ENCODE measurements at regions not wholly inside any gene's neighbourhood (a gene's known extent, or its start where the extent isn't known, plus 50 kb on each side); places are given as distances from the start of the nearest gene placed in this dataset.

DNA sequence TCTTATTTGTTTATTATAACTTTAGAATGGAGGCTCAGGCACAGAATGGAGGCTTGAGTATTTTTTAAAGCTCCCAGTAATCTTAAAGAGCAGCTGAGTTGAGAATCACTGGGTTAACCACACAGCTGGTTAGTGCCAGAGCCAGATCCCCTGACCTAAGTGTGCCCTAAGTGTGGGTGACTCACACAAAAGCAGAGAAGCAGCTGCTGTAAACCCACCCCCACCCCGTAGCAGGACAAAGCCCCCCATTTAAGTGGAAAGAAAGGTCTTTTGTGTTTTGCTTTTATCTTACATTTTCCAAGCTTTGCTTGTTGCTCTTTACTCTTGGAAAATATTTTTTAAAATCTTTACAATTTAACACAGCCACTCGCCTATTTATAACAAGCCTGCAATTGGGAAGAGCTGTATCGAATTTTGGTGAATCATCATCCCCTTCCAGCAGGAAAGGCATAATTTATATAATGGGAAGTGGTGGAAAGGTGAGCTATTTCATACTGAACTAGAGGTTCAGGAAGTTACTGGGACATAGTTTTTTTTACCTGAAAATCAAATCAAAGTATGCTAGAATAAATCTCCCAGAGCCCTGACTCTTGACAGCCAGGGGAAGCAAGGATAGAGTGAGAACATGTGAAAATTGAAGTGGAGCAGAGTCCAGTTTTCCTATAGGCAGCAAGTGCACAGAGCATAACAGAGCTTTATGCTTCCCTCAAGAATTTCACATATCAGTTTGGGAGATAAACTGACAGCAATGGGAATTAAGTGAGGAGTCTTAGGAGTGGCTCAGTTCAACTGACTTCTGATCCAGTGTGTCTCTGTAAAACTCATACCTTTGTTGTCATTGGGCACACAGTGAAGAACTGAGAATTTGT is 405.7 kb downstream of the AASDHPPT start:
- H3K4me1 ChIP-seq (ENCODE audit: control insufficient read depth, extremely low read depth, insufficient read depth, low read length), result peaks cover 5% of the 10 kb centered on the region
- no peak overlapping the region for H3K4me2 ChIP-seq (ENCODE audit: insufficient read depth, low read length)
- no peak overlapping the region for H2AFZ ChIP-seq (ENCODE audit: low read depth, low read length)
- DNase-seq (ENCODE audit: low read depth, low spot score) (peak; percentile 49), FAIRE-seq (peak; percentile 48)
- no peaks in the 10 kb centered on the region for H3K27me3 ChIP-seq (ENCODE audit: control insufficient read depth in 2 of 2, insufficient read depth in 2 of 2, low read length in 2 of 2)
- no peaks in the 10 kb centered on the region for H3K79me2 ChIP-seq (ENCODE audit: control insufficient read depth, insufficient read depth, low read length)
- CTCF ChIA-PET, result interaction anchor here (1.1 to 1.3 kb wide), 2 partner anchors 12 to 59 kb away, joined by 3 read pairs; no protein-coding TSS in a partner anchor
- no TSS peak for BruUV-seq (replicated peaks)
- no peak overlapping the region for H3K9ac ChIP-seq (replicated peaks; ENCODE audit: extremely low read depth, insufficient read depth, low read length)
- no peaks in the 10 kb centered on the region for H3K36me3 ChIP-seq (ENCODE audit: control insufficient read depth in 2 of 2, extremely low read depth in 1 of 2, insufficient read depth in 2 of 2, low read length in 2 of 2)
- H3K27ac ChIP-seq (ENCODE audit: insufficient read depth, low read depth, low read length), result peak overlapping the region; percentile 3
- dilution Hi-C loops (cut with MboI; ENCODE audit: extremely low pct_ligation_motif_present, low sequenced_read_pairs) (no loop called here), intact Hi-C loops (cut with micrococcal nuclease) (no loop called here)
- POLR2A ChIA-PET, result no interaction called here
- no peaks in the 10 kb centered on the region for H4K20me1 ChIP-seq (replicated peaks; ENCODE audit: control insufficient read depth, extremely low read depth, insufficient read depth, low read length)
- no peaks in the 10 kb centered on the region for H3K9me1 ChIP-seq (replicated peaks; ENCODE audit: control insufficient read depth, extremely low read depth, insufficient read depth, low read length)
- H3K4me3 ChIP-seq (replicated peaks in 1 of 3; ENCODE audit: insufficient read depth in 1 of 3, low read depth in 1 of 3, low read length in 3 of 3), result no peak overlapping the region
- no peaks in the 10 kb centered on the region for H3K9me3 ChIP-seq (replicated peaks; ENCODE audit: control insufficient read depth, insufficient read depth, low read length)
- TF ChIP-seq JUN (IDR thresholded peaks at IDR 0.05; ENCODE audit: borderline replicate concordance, insufficient read depth, insufficient read length, low read depth) (peak; percentile 32), FOS (IDR thresholded peaks at IDR 0.05; ENCODE audit: borderline replicate concordance, insufficient read depth, low read length) (peak; percentile 56)
- TF ChIP-seq, protein P1, sequence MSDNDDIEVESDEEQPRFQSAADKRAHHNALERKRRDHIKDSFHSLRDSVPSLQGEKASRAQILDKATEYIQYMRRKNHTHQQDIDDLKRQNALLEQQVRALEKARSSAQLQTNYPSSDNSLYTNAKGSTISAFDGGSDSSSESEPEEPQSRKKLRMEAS (IDR thresholded peaks at IDR 0.05; ENCODE audit: insufficient read depth, insufficient read length), result no peak

DNA sequence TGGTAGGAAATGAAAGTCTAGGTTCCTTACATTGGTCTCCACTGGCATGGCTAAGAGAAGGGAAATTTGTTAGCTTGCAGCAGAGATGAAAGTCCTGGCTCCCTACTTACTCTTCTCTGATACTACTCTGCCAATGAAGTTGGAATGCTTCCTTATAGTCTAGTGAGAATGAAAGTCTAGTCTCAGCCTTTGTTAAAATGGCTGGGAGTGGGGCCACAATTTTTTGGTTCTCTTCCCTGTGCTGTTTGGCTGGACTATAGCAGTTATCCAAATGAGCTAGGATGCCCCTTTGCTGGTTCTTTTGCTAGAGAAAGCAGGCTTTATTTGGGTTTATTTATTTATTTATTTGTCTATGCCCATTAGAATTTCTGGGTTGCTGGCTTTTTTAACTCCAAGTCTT is 414.3 kb downstream of the AASDHPPT start:
- Histone ChIP-seq H3K9me3 (replicated peaks; ENCODE audit: control insufficient read depth, insufficient read depth, low read length) (no peaks in the 10 kb centered on the region), H4K20me1 (replicated peaks; ENCODE audit: control insufficient read depth, extremely low read depth, insufficient read depth, low read length) (no peaks in the 10 kb centered on the region), H3K4me2 (ENCODE audit: insufficient read depth, low read length) (no peak overlapping the region), H3K79me2 (ENCODE audit: control insufficient read depth, insufficient read depth, low read length) (no peaks in the 10 kb centered on the region), H2AFZ (ENCODE audit: low read depth, low read length) (no peak overlapping the region), H3K9me1 (replicated peaks; ENCODE audit: control insufficient read depth, extremely low read depth, insufficient read depth, low read length) (no peaks in the 10 kb centered on the region), H3K36me3 (ENCODE audit: control insufficient read depth in 2 of 2, extremely low read depth in 1 of 2, insufficient read depth in 2 of 2, low read length in 2 of 2) (no peaks in the 10 kb centered on the region), H3K27ac (ENCODE audit: insufficient read depth, low read depth, low read length) (no peak overlapping the region), H3K4me1 (ENCODE audit: control insufficient read depth, extremely low read depth, insufficient read depth, low read length) (no peaks in the 10 kb centered on the region), H3K4me3 (replicated peaks in 1 of 3; ENCODE audit: insufficient read depth in 1 of 3, low read depth in 1 of 3, low read length in 3 of 3) (no peak overlapping the region), H3K9ac (replicated peaks; ENCODE audit: extremely low read depth, insufficient read depth, low read length) (no peak overlapping the region), H3K27me3 (ENCODE audit: control insufficient read depth in 2 of 2, insufficient read depth in 2 of 2, low read length in 2 of 2) (no peaks in the 10 kb centered on the region)
- no peak for FAIRE-seq
- intact Hi-C loops (cut with micrococcal nuclease) (no loop called here), dilution Hi-C loops (cut with MboI; ENCODE audit: extremely low pct_ligation_motif_present, low sequenced_read_pairs) (no loop called here)
- no TSS peak for BruUV-seq (replicated peaks)
- ChIA-PET CTCF (no interaction called here), POLR2A (no interaction called here)
- TF ChIP-seq MYC (IDR thresholded peaks at IDR 0.05; ENCODE audit: low read depth, low read length) (no peak), POLR2A (IDR thresholded peaks at IDR 0.05; ENCODE audit: low read depth, low read length) (no peak), FOS (IDR thresholded peaks at IDR 0.05; ENCODE audit: borderline replicate concordance, insufficient read depth, low read length) (no peak), JUN (IDR thresholded peaks at IDR 0.05; ENCODE audit: borderline replicate concordance, insufficient read depth, insufficient read length, low read depth) (no peak), GATA2 (IDR thresholded peaks at IDR 0.05; ENCODE audit: insufficient read depth, insufficient read length, low read depth, low read length) (no peak), EZH2 (IDR thresholded peaks at IDR 0.05; ENCODE audit: borderline replicate concordance, low read depth, low read length, severe bottlenecking) (no peak), POLR2AphosphoS5 (IDR thresholded peaks at IDR 0.05; ENCODE audit: insufficient read depth, low read depth, low read length) (no peak)
- TF ChIP-seq, protein P1 (IDR thresholded peaks at IDR 0.05; ENCODE audit: insufficient read depth, insufficient read length), result no peak
- TF ChIP-seq, protein P2, sequence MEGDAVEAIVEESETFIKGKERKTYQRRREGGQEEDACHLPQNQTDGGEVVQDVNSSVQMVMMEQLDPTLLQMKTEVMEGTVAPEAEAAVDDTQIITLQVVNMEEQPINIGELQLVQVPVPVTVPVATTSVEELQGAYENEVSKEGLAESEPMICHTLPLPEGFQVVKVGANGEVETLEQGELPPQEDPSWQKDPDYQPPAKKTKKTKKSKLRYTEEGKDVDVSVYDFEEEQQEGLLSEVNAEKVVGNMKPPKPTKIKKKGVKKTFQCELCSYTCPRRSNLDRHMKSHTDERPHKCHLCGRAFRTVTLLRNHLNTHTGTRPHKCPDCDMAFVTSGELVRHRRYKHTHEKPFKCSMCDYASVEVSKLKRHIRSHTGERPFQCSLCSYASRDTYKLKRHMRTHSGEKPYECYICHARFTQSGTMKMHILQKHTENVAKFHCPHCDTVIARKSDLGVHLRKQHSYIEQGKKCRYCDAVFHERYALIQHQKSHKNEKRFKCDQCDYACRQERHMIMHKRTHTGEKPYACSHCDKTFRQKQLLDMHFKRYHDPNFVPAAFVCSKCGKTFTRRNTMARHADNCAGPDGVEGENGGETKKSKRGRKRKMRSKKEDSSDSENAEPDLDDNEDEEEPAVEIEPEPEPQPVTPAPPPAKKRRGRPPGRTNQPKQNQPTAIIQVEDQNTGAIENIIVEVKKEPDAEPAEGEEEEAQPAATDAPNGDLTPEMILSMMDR (IDR thresholded peaks at IDR 0.05; ENCODE audit: extremely low read depth in 1 of 2, insufficient read depth in 1 of 2, low read depth in 1 of 2, low read length in 2 of 2), result no peak
- DNase-seq (ENCODE audit: low read depth, low spot score), result no peak

Measured in endothelial cell of umbilical vein (primary cell).